HG03135 (cell line): ENCODE measurements at regions not wholly inside any gene's neighbourhood (a gene's known extent, or its start where the extent isn't known, plus 50 kb on each side); places are given as distances from the start of the nearest gene placed in this dataset.
"Not testable (repeated sequence)": the region's sequence is repeated elsewhere in the genome, so short reads cannot be mapped to it uniquely, and the experiment has no call there.

Source experiments
- ATAC-seq: cut with Tn5 transposase; IDR thresholded peaks from one replicate; pipeline ENCODE4 v1.9.1; 2021; ENCODE audit warnings: mild to moderate bottlenecking, moderate library complexity; ENCODE audit not compliant: unreplicated experiment

- ATAC-seq: no peak
These were observed 51.3 kb upstream of the EGFL6 start for GRCh38 chrX:13518126-13518525.

DNA sequence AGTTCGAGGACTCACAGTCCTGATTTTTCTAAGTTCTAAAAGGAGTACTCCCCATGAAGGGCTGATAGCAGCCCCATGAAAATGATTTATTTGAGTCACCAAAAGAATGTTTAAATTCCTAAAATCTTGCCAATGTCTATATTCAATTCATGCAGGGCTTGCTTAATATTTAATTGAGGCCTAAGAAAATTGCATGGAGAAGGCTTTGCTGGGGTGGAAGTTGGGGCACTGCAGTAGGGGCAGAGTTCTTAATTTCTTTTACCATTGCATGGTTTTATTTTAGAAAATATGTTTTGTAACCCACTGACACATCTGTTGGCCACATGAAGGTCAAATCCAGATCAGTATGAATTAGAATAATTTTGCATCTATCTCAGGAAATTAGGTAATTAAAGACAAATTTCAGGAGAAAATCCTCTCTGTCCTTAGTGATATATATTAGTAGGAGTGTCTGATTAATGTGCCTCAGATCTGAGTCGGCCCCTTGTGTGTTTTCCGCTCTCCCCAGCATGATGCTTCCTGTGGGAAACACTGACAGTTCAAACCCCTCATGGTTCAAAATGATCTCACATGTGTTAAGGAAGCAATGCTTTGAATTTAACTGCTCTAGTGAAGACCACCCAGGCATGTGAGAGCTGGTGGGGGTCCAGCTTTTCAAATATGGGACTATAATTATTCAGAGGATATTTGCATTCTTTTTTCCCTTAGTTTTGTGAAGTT is 54.0 kb upstream of the EGFL6 start:
- ATAC-seq: no peak

GRCh38 chrX:13511944-13512330 is 57.5 kb upstream of the EGFL6 start:
- no peak for ATAC-seq

DNA sequence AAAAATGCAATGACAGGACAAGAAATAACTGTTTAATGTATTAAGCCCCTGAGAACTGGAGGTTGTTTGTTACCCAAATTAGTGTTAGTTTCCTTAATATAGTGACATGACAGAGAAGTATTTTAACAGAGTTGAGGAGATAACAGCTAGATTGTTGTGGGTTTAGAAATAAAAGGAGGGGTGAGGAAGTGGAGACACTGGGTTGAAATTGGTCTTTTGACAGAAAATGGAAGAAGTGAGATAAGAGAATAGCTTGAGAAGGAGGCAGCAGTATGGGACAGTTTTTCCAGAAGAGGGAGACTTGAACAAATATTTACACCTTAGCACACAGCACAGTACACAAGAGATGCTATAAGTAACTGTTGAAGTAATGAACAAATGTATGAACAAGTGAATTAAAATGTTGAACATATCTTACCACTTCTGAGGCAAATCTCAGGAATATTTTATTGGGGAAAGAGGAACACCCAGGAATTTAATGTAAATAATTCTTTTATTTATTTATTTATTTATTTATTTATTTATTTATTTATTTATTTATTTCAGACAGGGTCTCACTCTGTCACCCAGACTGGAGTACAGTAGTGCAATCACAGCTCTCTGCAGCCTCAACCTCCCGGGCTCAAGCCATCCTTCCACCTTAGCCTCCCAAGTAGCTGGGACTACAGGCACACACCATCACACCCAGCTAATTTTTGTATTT is 58.0 kb upstream of the EGFL6 start:
- ATAC-seq: no peak

- ATAC-seq: no peak
These were observed 61.5 kb upstream of the EGFL6 start for GRCh38 chrX:13507893-13508292.

DNA sequence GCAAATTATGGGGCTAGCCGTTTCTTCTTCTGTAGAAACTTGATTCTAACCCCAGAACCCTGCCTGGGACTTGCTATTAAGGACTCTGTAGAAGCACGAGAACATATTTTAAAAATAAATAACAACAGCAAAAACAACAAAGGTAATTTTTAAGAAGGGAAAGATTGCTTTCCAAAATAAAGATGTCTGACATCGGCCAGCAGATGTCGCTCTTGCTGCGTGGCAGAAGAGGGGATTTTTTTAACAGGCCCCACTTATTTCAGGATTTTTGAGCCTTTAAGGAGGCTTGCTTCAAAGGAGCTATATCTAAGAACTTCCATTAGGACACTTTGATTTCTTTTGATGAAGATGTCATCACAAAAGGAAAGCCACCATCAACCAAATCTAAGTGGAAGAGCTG is 62.8 kb upstream of the EGFL6 start:
- no peak for ATAC-seq

GRCh38 chrX:13502590-13502989 is 66.8 kb upstream of the EGFL6 start:
- no peak for ATAC-seq

- ATAC-seq: no peak
These were observed 69.7 kb upstream of the EGFL6 start for GRCh38 chrX:13499736-13500135.

DNA sequence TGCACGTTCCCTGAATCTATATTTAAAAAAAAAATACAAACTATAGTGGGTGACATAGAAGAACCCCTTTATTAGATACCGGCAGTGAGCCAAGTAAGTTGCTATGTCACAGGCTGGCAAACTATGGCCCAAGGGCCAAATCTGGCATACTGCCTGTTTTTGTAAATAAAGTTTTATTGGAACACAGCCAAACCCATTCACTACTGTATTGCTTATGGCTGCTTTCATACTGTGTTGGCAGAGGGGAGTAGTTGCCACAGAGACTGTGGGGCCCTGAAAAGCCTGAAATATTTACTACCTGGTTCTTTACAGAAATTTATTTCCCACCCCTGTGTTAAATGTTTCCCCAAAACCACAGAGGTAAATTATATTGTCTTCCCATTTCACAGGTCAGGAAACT is 71.2 kb upstream of the EGFL6 start:
- ATAC-seq: no peak

DNA sequence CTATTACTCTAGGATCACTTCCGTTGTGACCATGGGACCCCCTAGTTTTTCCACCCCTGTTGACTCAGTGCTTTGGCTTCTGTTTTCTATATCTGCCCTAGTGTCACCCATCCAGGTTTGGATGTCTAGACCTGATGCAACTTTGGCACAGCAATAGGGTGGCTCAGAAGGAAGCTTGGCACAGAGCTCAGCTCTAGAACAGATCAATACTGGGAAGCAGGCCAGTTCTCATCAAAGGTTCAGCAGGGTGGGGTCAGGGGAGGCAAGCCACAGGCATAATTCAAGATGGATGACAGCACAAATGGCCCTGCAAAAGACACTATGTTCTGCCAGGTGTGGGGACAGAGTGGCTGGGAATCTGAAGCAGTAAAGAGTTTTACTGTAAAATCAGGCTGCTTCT is 74.2 kb upstream of the EGFL6 start:
- no peak for ATAC-seq

DNA sequence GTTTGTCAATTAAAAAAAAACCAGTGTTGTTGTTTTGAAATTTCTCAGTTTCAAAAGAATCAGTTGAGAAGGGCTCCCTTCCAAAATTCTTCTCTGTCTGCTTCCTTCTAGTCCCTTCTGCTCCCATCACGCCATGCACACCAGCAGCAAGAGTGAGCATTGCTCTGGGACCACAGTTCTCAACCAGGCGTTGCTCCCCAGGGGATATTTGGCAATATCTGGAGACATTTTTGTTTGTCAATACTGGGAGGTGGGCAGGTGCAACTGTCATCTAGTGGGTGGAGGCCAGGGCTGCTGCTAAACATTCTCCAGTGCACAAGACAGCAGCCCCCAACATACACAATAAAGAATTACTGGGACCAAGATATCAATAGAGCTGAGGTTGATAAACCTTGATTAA is 74.8 kb upstream of the EGFL6 start:
- ATAC-seq: no peak

DNA sequence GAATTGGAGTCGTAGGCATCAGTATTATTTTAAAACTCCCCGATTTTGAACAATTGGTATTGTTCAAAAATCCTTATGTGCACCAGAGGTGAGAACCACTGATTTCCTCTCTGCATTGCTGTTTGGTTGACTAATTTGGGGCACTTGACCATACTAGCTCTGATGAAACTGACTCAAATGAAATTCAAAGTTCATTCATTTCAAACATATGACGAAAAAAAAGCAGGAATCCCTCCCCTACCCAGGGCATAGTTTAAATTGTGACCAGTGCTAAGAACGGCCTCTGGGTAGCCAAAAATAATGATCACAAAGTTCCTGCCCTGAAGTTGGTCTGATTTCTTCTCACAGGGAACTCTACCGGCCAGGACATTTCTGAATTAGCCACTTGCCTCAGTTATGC is 75.7 kb upstream of the EGFL6 start:
- no peak for ATAC-seq

- ATAC-seq: no peak
These were observed 77.1 kb upstream of the EGFL6 start for GRCh38 chrX:13492286-13492685.

DNA sequence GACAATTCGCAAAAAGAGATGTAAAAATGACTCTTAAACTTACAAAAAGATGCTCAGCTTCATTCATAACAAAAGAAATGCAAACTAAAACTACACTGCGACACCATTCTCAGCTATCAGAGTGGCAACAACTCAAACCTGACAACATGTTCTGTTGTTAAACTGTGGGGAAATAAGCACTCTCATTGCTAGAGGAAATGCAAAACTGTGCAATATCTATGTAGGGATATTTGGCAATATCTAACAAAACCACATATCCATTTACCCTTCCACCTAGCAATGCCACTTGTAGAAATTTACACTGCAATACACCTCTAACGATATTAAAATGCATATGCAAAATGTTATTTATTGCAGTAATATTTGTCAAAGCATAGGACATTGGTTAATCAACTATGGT is 78.3 kb upstream of the EGFL6 start:
- ATAC-seq: no peak

GRCh38 chrX:13489454-13489853 is 79.9 kb upstream of the EGFL6 start:
- no peak for ATAC-seq

DNA sequence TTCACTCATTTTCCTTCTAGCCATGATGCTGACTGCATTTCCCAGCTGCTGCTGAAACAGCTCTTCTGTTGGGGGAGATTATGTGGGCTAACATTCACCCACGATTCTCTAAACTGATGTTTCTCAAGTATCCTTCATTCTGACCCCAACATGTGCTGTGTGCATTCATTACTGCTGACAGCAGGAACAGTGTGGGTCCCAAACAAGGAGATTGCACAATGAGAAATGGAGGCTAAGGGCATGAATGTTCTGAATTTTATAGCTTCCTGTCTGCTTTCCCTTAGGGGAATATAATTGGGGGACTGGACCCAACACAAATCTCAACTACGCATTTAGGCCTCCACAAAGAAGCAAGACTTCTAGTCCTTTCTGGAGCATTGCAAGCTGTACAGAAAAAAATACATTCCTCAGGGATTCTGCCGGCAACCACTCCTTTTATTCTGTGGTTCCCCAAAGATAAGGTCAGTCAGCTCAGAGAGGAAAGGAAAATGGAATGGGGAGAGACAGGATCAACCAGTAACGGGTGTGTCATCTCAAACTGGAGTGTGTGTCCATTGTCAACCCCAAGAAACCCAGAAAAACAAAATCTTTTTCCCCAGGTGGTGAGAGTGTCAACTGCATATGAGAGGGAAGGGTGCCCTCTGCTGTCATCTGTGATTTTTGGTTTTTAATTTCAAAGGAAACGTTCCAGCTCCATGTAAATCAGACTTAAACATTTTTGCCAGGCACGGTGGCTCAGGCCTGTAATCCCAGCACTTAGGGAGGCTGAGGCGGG is 81.5 kb upstream of the EGFL6 start:
- ATAC-seq: no peak

- no peak for ATAC-seq
These were observed 84.2 kb upstream of the EGFL6 start for GRCh38 chrX:13485167-13485566.

GRCh38 chrX:13483773-13484172 is 85.6 kb upstream of the EGFL6 start:
- ATAC-seq: no peak

DNA sequence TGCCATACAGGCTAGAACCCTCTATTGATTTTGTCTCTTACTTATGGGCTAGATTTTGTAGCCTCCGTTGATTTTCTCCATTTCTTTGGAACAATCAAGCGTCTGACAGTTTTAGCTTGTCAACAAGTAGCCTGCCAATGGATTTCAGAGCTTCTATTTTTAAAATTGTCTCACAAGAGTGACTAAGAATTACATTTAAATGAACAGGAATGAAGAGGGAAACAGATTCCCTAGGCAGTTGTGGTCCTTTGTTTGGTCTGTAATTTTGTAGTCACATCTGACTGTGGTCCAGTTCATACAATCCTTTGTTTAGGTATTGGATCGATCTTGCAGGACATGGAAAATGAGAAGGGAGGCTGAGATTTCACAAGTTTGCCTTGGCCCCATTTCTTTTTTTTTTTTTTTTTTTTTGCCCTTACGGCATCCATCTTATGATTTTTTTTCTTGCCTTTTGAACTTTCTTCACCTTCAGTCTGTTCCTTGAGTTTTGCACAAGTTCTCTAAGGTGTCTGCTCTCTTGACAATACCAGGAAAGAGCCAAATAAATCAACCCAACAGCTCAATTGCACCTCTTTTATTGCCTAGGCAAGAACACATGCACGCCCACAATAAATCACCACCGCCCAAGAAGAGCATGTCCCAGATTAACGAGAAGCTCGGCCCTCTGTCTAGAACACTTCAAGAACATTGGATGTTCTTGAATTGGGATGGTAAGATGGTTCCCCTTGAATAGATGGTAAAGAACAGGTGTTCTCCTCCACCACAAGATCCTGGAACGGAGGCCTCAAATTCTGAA is 86.5 kb upstream of the EGFL6 start:
- ATAC-seq: no peak

DNA sequence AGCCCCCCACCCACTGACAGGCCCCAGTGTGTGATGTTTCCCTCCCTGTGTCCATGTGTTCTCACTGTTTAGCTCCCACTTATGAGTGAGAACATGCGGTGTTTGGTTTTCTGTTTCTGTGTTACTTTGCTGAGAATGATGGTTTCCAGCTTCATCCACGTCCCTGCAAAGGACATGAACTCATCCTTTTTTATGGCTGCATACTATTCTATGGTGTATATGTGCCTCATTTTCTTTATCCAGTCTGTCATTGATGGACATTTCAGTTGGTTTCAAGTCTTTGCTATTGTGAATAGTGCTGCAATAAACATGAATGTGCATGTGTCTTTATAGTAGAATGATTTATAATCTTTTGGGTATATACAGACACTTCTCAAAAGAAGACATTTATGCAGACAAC is 88.6 kb upstream of the EGFL6 start:
- ATAC-seq: not testable (repeated sequence)

GRCh38 chrX:13479452-13479813 is 90.0 kb upstream of the EGFL6 start:
- ATAC-seq: no peak
